HepG2 (cell line): ENCODE measurements at regions not wholly inside any gene's neighbourhood (a gene's known extent, or its start where the extent isn't known, plus 50 kb on each side); places are given as distances from the start of the nearest gene placed in this dataset.

Experiments used
- ATAC-seq: fragments of 200-7000 bp; cut with Tn5 transposase; 3 replicates; pipeline ENCODE4 v1.9.1; 2020; ENCODE audit warnings: mild to moderate bottlenecking, moderate library complexity
- BruUV-seq: library from RNA; stranded (reverse); fragments of 400-500 nt; replicated peaks from 2 replicates; lab custom pipeline; 2021; lab: Mats Ljungman, UMichigan
- CTCF ChIA-PET: fragments of 300-600 bp; formaldehyde crosslinking; extraction: SDS; loops from one replicate; lab custom pipeline; 2021; ENCODE audit warnings: low total read pairs, inconsistent platforms, low intra/inter-chr PET ratio; lab: Yijun Ruan, JAX
- POLR2A ChIA-PET: fragments of 350-600 bp; sonication (Branson Sonifier 250); formaldehyde crosslinking; loops from one replicate; lab custom pipeline; 2020; ENCODE audit warnings: antibody characterized with exemption, inconsistent platforms; lab: Yijun Ruan, JAX
- DNase-seq: peaks from one replicate; pipeline ENCODE4 v3.0.0-alpha.2; 2015; ENCODE audit warnings: low spot score
- FAIRE-seq: peaks from 3 replicates; lab custom pipeline; 2011; peaks lifted over from hg19 to GRCh38; lab: Jason Lieb, UNC
- H2AFZ ChIP-seq: one replicate; pipeline ENCODE4 v1.6.1; 2011; ENCODE audit warnings: low read length, inconsistent platforms
- H3K27ac ChIP-seq: fragments of 300-600 bp; 3 replicates; pipeline ENCODE4 v1.8.0; 2011; ENCODE audit warnings: mixed run types, mild to moderate bottlenecking, mixed read lengths, low read length, inconsistent platforms; ENCODE audit not compliant: insufficient read depth; ENCODE audit errors: extremely low read length
- H3K27me3 ChIP-seq, 2 experiments: fragments of 200-600 bp in 1 of 2; 2 replicates in 1 of 2; 3 replicates in 1 of 2; pipeline versions ENCODE4 v1.6.0 to v1.8.0; 2011; ENCODE audit warnings: low read length in 2 of 2, mild to moderate bottlenecking in 2 of 2, moderate library complexity in 2 of 2, inconsistent platforms in 1 of 2; ENCODE audit not compliant: insufficient read depth in 2 of 2, control insufficient read depth in 1 of 2
- H3K36me3 ChIP-seq, 2 experiments: fragments of 200-600 bp in 1 of 2; replicated peaks in 1 of 2; 2 replicates in 1 of 2; 3 replicates in 1 of 2; pipeline versions ENCODE4 v1.5.1 to v1.8.0; 2011; ENCODE audit warnings: low read length in 2 of 2, inconsistent platforms in 1 of 2; ENCODE audit not compliant: insufficient read depth in 2 of 2, control insufficient read depth in 1 of 2
- H3K4me1 ChIP-seq: 2 replicates; pipeline ENCODE4 v1.5.1; 2012; ENCODE audit warnings: low read length, inconsistent platforms; ENCODE audit not compliant: insufficient read depth
- H3K4me2 ChIP-seq: 2 replicates; pipeline ENCODE4 v1.6.0; 2011; ENCODE audit warnings: low read depth, low read length, inconsistent platforms
- H3K4me3 ChIP-seq, 3 experiments: fragments of 200-600 bp in 1 of 3; sonication (generic), shearing (Covaris generic) in 1 of 3; replicated peaks in 1 of 3; 2 replicates each; pipeline ENCODE4 v1.5.1; 2011 to 2016; ENCODE audit warnings: low read length in 3 of 3, inconsistent platforms in 2 of 3, low read depth in 2 of 3, mild to moderate bottlenecking in 2 of 3, control low read depth in 1 of 3, mixed read lengths in 1 of 3; ENCODE audit not compliant: insufficient read depth in 1 of 3
- H3K79me2 ChIP-seq: one replicate; pipeline ENCODE4 v1.6.1; 2011; ENCODE audit warnings: low read length, inconsistent platforms; ENCODE audit not compliant: insufficient read depth
- H3K9ac ChIP-seq: 2 replicates; pipeline ENCODE4 v1.6.0; 2011; ENCODE audit warnings: mild to moderate bottlenecking, low read depth, low read length, inconsistent platforms; ENCODE audit not compliant: insufficient read depth
- H3K9me3 ChIP-seq: 2 replicates; pipeline ENCODE4 v1.5.1; 2012; ENCODE audit warnings: mild to moderate bottlenecking, low read length
- H4K20me1 ChIP-seq: 2 replicates; pipeline ENCODE4 v1.6.0; 2011; ENCODE audit warnings: inconsistent platforms, mild to moderate bottlenecking, low read length, moderate library complexity; ENCODE audit not compliant: insufficient read depth
- GABPA ChIP-seq, 2 experiments: IDR thresholded peaks; 2 replicates each; pipeline ENCODE4 v1.6.1; 2011 to 2016; ENCODE audit warnings: low read depth in 2 of 2, low read length in 1 of 2, missing biosample characterization in 1 of 2, missing genetic modification characterization in 1 of 2
- GABPB1 ChIP-seq: IDR thresholded peaks from 2 replicates; pipeline ENCODE4 v1.6.1; 2016; ENCODE audit warnings: mild to moderate bottlenecking, missing genetic modification reagents, moderate library complexity, missing compliant biosample characterization
- GATA4 ChIP-seq: sonication (generic); IDR thresholded peaks from 2 replicates; pipeline ENCODE4 v1.6.1; 2016; ENCODE audit warnings: antibody characterized with exemption, low read depth, borderline replicate concordance
- KDM6A ChIP-seq: IDR thresholded peaks from 2 replicates; pipeline ENCODE4 v1.6.1; 2016; ENCODE audit warnings: low read depth
- KLF13 ChIP-seq: sonication (generic); formaldehyde crosslinking; IDR thresholded peaks from 2 replicates; pipeline ENCODE4 v1.4.0; 2020; ENCODE audit warnings: mild to moderate bottlenecking, missing genetic modification reagents
- NR2C2 ChIP-seq: sonication (generic); formaldehyde crosslinking; IDR thresholded peaks from 2 replicates; pipeline ENCODE4 v1.4.0; 2020; ENCODE audit warnings: missing genetic modification reagents, mild to moderate bottlenecking, moderate library complexity, borderline replicate concordance
- POLR2AphosphoS5 ChIP-seq: IDR thresholded peaks from 2 replicates; pipeline ENCODE4 v1.6.1; 2012; ENCODE audit warnings: low read depth, low read length
- RAD21 ChIP-seq: fragments of 450-650 bp; formaldehyde crosslinking; IDR thresholded peaks from 2 replicates; pipeline ENCODE4 v1.5.0; 2020; ENCODE audit warnings: mild to moderate bottlenecking
- SMC3 ChIP-seq: IDR thresholded peaks from 2 replicates; pipeline ENCODE4 v1.6.1; 2011; ENCODE audit warnings: low read length, improper control_type of control experiment
- STAG1 ChIP-seq: sonication (generic); formaldehyde crosslinking; IDR thresholded peaks from 2 replicates; pipeline ENCODE4 v1.4.0; 2020; ENCODE audit warnings: missing genetic modification reagents
- THAP11 ChIP-seq: IDR thresholded peaks from 2 replicates; pipeline ENCODE4 v1.6.1; 2016; ENCODE audit warnings: missing biosample characterization, missing genetic modification reagents
- ZNF781 ChIP-seq: sonication (generic); formaldehyde crosslinking; IDR thresholded peaks from 2 replicates; pipeline ENCODE4 v1.5.1; 2020; ENCODE audit warnings: borderline replicate concordance, mild to moderate bottlenecking, missing genetic modification reagents; ENCODE audit errors: not compliant biosample characterization
- ZNF879 ChIP-seq: sonication (generic); formaldehyde crosslinking; IDR thresholded peaks from 2 replicates; pipeline ENCODE4 v1.8.1; 2023; ENCODE audit warnings: missing genetic modification reagents
- WGBS: methylation state at CpG from one replicate; pipeline ENCODE4 v1.1.6; 2017; ENCODE audit warnings: low lambda C conversion rate; 5-methylcytosine and 5-hydroxymethylcytosine counted together
- in situ Hi-C: cut with HindIII; loops from 2 replicates; pipeline ENCODE4 v1.10.0; 2017; ENCODE audit warnings: low pct_unique_long_range_greater_than_20kb; ENCODE audit not compliant: extremely low pct_ligation_motif_present
- intact Hi-C: fragments of 100-400 bp; cut with micrococcal nuclease; formaldehyde crosslinking; loops from one replicate; pipeline ENCODE4 v1.10.0; 2022; ENCODE audit not compliant: unreplicated experiment
- TF ChIP-seq, protein P1 (sequence below): sonication (generic); formaldehyde crosslinking; IDR thresholded peaks from 2 replicates; pipeline ENCODE4 v1.5.0; 2020; ENCODE audit warnings: mild to moderate bottlenecking, missing genetic modification reagents, moderate library complexity
- TF ChIP-seq, protein P2 (sequence below): sonication (generic); formaldehyde crosslinking; IDR thresholded peaks from 2 replicates; pipeline ENCODE4 v1.8.0; 2022; ENCODE audit warnings: missing genetic modification reagents, mild to moderate bottlenecking, borderline replicate concordance
- TF ChIP-seq, protein P3 (sequence below): sonication (generic); formaldehyde crosslinking; IDR thresholded peaks from 2 replicates; pipeline ENCODE4 v1.4.0; 2020; ENCODE audit warnings: missing genetic modification reagents
- TF ChIP-seq, protein P4 (sequence below): sonication (generic); IDR thresholded peaks from 2 replicates; pipeline ENCODE4 v1.6.1; 2016; ENCODE audit warnings: low read depth, borderline replicate concordance

- BruUV-seq, result no TSS peak
- Histone ChIP-seq H3K36me3 (no peaks in the 10 kb centered on the region), H3K4me3 (peak overlapping the region in 2 of 3 experiments; percentile 47 to 49; a peak in 2 of 6 replicates), H3K4me2 (peak overlapping the region; percentile 70), H3K27me3 (peaks cover 0 to 52% of the 10 kb centered on the region in 2 experiments; a peak in 4 of 5 replicates), H3K27ac (no peak overlapping the region), H3K79me2 (no peaks in the 10 kb centered on the region), H3K9ac (no peak overlapping the region), H4K20me1 (no peaks in the 10 kb centered on the region), H3K4me1 (peaks cover 55% of the 10 kb centered on the region), H2AFZ (no peak overlapping the region), H3K9me3 (no peaks in the 10 kb centered on the region)
- in situ Hi-C loops, result no loop called here
- FAIRE-seq, result no peak
- ChIA-PET CTCF (no interaction called here), POLR2A (interaction anchor here (0.9 kb wide), 1 partner anchor 8 kb away, joined by 3 read pairs; no protein-coding TSS in a partner anchor)
- peak; percentile 42 for ATAC-seq
- DNase-seq, result peak; percentile 36
- intact Hi-C loops, result loop anchor here (5.0 kb wide), 1 partner anchor 70 kb away; no protein-coding TSS in a partner anchor
- WGBS, result 29% methylated on average over 12 of the region's 12 CpGs
- TF ChIP-seq RAD21 (CRISPR knock-in tag) (peak; percentile 52), ZNF781 (CRISPR knock-in tag) (peak; percentile 16), GATA4 (no peak), THAP11 (CRISPR knock-in tag) (no peak), GABPA (IDR thresholded peaks at IDR 0.05; ENCODE audit: low read depth, low read length) (no peak), GABPA (CRISPR knock-in tag; IDR thresholded peaks at IDR 0.05; ENCODE audit: low read depth) (peak; percentile 55), NR2C2 (CRISPR knock-in tag) (peak; percentile 78), ZNF879 (CRISPR knock-in tag) (no peak), KDM6A (no peak), POLR2AphosphoS5 (no peak), STAG1 (peak; percentile 56), SMC3 (peak; percentile 58; the same call in 1 of the 2 replicates), KLF13 (CRISPR knock-in tag) (no peak), GABPB1 (0 out of 2 replicates have a peak, but pooled peaks have one; percentile 27)
- TF ChIP-seq, protein P1, sequence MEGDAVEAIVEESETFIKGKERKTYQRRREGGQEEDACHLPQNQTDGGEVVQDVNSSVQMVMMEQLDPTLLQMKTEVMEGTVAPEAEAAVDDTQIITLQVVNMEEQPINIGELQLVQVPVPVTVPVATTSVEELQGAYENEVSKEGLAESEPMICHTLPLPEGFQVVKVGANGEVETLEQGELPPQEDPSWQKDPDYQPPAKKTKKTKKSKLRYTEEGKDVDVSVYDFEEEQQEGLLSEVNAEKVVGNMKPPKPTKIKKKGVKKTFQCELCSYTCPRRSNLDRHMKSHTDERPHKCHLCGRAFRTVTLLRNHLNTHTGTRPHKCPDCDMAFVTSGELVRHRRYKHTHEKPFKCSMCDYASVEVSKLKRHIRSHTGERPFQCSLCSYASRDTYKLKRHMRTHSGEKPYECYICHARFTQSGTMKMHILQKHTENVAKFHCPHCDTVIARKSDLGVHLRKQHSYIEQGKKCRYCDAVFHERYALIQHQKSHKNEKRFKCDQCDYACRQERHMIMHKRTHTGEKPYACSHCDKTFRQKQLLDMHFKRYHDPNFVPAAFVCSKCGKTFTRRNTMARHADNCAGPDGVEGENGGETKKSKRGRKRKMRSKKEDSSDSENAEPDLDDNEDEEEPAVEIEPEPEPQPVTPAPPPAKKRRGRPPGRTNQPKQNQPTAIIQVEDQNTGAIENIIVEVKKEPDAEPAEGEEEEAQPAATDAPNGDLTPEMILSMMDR (CRISPR knock-in tag), result peak; percentile 75
- TF ChIP-seq, protein P2, sequence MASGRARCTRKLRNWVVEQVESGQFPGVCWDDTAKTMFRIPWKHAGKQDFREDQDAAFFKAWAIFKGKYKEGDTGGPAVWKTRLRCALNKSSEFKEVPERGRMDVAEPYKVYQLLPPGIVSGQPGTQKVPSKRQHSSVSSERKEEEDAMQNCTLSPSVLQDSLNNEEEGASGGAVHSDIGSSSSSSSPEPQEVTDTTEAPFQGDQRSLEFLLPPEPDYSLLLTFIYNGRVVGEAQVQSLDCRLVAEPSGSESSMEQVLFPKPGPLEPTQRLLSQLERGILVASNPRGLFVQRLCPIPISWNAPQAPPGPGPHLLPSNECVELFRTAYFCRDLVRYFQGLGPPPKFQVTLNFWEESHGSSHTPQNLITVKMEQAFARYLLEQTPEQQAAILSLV, result 0 out of 2 replicates have a peak, but pooled peaks have one; percentile 23
- TF ChIP-seq, protein P3, sequence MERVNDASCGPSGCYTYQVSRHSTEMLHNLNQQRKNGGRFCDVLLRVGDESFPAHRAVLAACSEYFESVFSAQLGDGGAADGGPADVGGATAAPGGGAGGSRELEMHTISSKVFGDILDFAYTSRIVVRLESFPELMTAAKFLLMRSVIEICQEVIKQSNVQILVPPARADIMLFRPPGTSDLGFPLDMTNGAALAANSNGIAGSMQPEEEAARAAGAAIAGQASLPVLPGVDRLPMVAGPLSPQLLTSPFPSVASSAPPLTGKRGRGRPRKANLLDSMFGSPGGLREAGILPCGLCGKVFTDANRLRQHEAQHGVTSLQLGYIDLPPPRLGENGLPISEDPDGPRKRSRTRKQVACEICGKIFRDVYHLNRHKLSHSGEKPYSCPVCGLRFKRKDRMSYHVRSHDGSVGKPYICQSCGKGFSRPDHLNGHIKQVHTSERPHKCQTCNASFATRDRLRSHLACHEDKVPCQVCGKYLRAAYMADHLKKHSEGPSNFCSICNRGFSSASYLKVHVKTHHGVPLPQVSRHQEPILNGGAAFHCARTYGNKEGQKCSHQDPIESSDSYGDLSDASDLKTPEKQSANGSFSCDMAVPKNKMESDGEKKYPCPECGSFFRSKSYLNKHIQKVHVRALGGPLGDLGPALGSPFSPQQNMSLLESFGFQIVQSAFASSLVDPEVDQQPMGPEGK (CRISPR knock-in tag), result 0 out of 2 replicates have a peak, but pooled peaks have one; percentile 21
- TF ChIP-seq, protein P4, sequence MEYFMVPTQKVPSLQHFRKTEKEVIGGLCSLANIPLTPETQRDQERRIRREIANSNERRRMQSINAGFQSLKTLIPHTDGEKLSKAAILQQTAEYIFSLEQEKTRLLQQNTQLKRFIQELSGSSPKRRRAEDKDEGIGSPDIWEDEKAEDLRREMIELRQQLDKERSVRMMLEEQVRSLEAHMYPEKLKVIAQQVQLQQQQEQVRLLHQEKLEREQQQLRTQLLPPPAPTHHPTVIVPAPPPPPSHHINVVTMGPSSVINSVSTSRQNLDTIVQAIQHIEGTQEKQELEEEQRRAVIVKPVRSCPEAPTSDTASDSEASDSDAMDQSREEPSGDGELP, result 0 out of 2 replicates have a peak, but pooled peaks have one; percentile 12
Measured at GRCh38 chr2:242022550-242023290, 153.2 kb downstream of the RTP5 start.
